Left lung (tissue), 4 donors: ENCODE measurements at regions not wholly inside any gene's neighbourhood (a gene's known extent, or its start where the extent isn't known, plus 50 kb on each side); places are given as distances from the start of the nearest gene placed in this dataset.

Source experiments
- ATAC-seq: fragments of 200-7000 bp; cut with Tn5 transposase; one replicate; pipeline ENCODE4 v1.9.1; 2020; ENCODE audit warnings: moderate library complexity
- DNase-seq, 4 donors: peaks; one replicate each; pipeline ENCODE4 v3.0.0-alpha.2; 2013 to 2020
- H3K27ac ChIP-seq, 2 donors: fragments of 200-600 bp; sonication (generic) in 1 of 2; one replicate each; pipeline versions ENCODE4 v1.5.0 to v1.8.0; 2020 to 2021
- H3K27me3 ChIP-seq, 2 donors: fragments of 200-600 bp; sonication (generic) in 1 of 2; one replicate each; pipeline versions ENCODE4 v1.5.0 to v1.8.0; 2020 to 2021
- H3K36me3 ChIP-seq, 2 donors: fragments of 200-600 bp; sonication (generic) in 1 of 2; one replicate each; pipeline versions ENCODE4 v1.5.0 to v1.8.0; 2020 to 2021
- H3K4me1 ChIP-seq, 2 donors: fragments of 200-600 bp; one replicate each; pipeline ENCODE4 v1.8.0; 2021
- H3K4me3 ChIP-seq, 2 donors: fragments of 200-600 bp; sonication (generic) in 1 of 2; one replicate each; pipeline versions ENCODE4 v1.5.0 to v1.8.0; 2020 to 2021; ENCODE audit warnings: mild to moderate bottlenecking in 1 of 2
- H3K9me3 ChIP-seq, 2 donors: fragments of 200-600 bp; sonication (generic) in 1 of 2; one replicate each; pipeline versions ENCODE4 v1.5.0 to v1.8.0; 2020 to 2021
- intact Hi-C, 2 donors: fragments of 100-400 bp; cut with DNase I; formaldehyde crosslinking; loops; one replicate each; pipeline versions ENCODE4 v1.11.2 to v1.14.2; 2022
- TF ChIP-seq, protein P1 (sequence below), 2 donors: fragments of 200-600 bp; sonication (generic) in 1 of 2; IDR thresholded peaks; one replicate each; pipeline versions ENCODE4 v1.5.0 to v1.8.0; 2021; ENCODE audit warnings: antibody characterized with exemption in 2 of 2
- donor health status: DM: no; HTN: yes; CAD: no.
- donor health status: DM: no; HTN: no; CAD: no.

DNA sequence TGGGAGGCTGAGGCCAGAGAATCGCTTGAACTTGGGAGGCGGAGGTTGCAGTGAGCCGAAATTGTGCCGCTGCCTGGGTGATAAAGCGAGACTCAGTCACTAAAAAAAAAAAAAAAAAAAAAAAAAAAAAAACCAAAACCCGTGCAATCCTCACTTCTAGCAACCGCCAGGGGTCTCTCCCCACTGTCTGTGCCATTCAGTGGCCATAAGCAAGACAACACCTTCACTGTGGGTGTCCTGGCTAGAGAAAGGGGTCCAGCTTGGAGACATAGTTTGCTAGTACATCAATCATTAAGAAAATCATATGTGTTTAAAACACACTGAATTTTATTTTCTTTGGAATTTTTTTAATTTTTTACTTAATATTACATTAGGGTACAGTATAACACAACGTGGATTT is 68.2 kb downstream of the RASL11A start:
- Histone ChIP-seq H3K27me3 (peaks cover 0 to 20% of the 10 kb centered on the region in 2 donors), H3K4me3 (no peak overlapping the region), H3K4me1 (no peaks in the 10 kb centered on the region), H3K27ac (no peak overlapping the region), H3K36me3 (no peaks in the 10 kb centered on the region), H3K9me3 (no peaks in the 10 kb centered on the region)
- DNase-seq (no peak), ATAC-seq (no peak)
- TF ChIP-seq, protein P1, sequence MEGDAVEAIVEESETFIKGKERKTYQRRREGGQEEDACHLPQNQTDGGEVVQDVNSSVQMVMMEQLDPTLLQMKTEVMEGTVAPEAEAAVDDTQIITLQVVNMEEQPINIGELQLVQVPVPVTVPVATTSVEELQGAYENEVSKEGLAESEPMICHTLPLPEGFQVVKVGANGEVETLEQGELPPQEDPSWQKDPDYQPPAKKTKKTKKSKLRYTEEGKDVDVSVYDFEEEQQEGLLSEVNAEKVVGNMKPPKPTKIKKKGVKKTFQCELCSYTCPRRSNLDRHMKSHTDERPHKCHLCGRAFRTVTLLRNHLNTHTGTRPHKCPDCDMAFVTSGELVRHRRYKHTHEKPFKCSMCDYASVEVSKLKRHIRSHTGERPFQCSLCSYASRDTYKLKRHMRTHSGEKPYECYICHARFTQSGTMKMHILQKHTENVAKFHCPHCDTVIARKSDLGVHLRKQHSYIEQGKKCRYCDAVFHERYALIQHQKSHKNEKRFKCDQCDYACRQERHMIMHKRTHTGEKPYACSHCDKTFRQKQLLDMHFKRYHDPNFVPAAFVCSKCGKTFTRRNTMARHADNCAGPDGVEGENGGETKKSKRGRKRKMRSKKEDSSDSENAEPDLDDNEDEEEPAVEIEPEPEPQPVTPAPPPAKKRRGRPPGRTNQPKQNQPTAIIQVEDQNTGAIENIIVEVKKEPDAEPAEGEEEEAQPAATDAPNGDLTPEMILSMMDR (IDR thresholded peaks at IDR 0.05), result no peak
- intact Hi-C loops, result no loop called here

DNA sequence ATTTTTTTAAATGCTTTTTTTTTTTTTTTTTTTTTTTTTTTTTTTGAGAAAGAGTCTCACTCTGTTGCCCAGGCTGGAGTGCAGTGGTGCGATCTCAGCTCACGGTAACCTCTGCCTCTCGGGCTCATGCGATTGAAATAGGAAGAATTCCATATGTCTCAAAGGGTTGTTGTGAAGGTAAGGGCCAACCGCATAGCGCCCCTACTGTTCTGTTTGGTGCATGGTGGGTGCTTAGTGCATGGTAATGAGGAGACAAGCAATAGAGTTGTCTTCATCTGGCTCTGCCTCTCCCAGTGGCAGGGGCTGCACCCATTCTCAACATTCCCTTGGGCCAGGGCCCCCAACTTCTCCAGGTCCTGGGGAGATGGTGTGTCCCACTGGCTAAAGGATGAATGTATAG is 68.7 kb downstream of the RASL11A start:
- H3K27me3 ChIP-seq, result peaks cover 0 to 23% of the 10 kb centered on the region in 2 donors
- H3K9me3 ChIP-seq, result no peaks in the 10 kb centered on the region
- H3K36me3 ChIP-seq, result no peaks in the 10 kb centered on the region
- H3K4me3 ChIP-seq, result no peak overlapping the region
- intact Hi-C loops, result no loop called here
- H3K27ac ChIP-seq, result no peak overlapping the region
- DNase-seq, result no peak
- ATAC-seq, result peak; percentile 58
- TF ChIP-seq, protein P1 (IDR thresholded peaks at IDR 0.05), result peak; percentile 28 to 34
- H3K4me1 ChIP-seq, result no peaks in the 10 kb centered on the region

DNA sequence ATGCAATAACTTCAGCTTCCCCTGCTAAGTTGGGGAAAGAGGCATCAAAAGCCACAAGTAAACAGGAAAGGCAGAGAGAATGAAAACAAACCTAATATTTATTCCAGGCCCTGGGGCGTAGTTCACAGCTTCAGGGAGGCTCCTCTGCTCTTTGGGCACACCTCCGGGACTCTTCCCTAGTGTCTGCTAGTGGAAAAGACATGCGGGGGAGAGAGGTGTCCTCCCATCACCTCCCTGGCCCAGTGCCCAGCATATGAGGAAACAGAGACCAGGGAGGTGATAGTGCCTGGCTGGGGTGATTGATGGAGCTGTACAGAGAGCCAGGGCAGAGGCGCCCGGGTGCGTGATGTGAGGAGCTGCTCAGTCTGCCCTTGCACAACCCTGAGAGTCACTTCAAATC is 71.0 kb downstream of the RASL11A start:
- DNase-seq (no peak), ATAC-seq (no peak)
- Histone ChIP-seq H3K9me3 (no peaks in the 10 kb centered on the region), H3K4me3 (no peak overlapping the region), H3K36me3 (no peaks in the 10 kb centered on the region), H3K27me3 (peaks cover 0 to 22% of the 10 kb centered on the region in 2 donors), H3K4me1 (no peaks in the 10 kb centered on the region), H3K27ac (no peak overlapping the region)
- intact Hi-C loops, result no loop called here
- TF ChIP-seq, protein P1 (IDR thresholded peaks at IDR 0.05), result no peak

DNA sequence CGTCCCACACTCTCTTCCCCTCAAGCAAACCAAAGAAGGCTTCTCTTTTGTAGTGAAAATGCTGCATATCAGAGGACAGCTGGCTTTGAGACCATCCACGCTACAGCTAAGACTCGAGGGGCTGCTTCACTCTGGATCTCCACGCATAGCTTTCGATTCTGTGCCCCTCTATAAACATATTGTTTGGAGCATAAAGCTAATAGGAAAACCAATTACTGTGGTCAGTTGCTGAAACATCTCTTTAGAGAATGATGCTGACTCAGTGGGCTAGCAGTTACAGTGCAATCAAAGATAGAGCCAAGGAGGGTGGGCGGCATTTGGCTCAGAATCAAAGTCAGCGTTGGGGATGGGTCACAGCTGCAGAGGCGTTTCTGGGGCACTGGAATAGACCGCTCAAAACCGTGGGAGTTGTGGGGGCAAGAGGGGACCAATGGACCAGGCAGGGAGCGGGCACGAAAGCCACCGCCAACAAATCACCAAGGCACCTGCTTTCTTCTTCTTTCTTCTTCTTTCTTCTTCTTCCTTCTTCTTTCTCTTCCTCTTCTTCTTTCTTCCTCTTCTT is 76.7 kb downstream of the RASL11A start:
- TF ChIP-seq, protein P1 (IDR thresholded peaks at IDR 0.05), result no peak
- no peak overlapping the region for H3K4me3 ChIP-seq
- no peaks in the 10 kb centered on the region for H3K36me3 ChIP-seq
- no peaks in the 10 kb centered on the region for H3K4me1 ChIP-seq
- intact Hi-C loops, result no loop called here
- ATAC-seq, result no peak
- DNase-seq, result no peak
- no peaks in the 10 kb centered on the region for H3K9me3 ChIP-seq
- H3K27ac ChIP-seq, result no peak overlapping the region
- peaks cover 0 to 20% of the 10 kb centered on the region in 2 donors for H3K27me3 ChIP-seq

DNA sequence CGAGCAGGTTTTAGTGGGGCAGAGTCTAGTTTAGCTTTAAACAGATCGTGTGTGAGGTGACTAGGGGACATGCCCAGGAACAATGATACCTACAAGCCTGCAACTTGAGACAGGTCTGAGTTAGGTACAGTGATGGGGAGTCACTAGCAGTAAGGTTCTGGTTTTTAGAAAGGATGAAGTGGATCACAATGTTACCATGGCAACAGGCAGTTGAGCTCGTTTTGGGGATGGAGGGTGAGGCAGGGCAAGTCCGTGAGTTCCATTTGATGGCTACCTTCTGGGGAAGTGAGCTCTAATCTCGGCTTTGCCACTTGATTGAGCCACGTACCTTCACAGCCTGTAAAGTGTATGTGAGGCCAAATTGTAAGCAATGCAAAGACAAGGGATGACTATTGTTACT is 76.0 kb upstream of the GTF3A start:
- intact Hi-C loops, result no loop called here
- Histone ChIP-seq H3K27ac (no peak overlapping the region), H3K4me3 (no peak overlapping the region), H3K27me3 (peaks cover 0 to 15% of the 10 kb centered on the region in 2 donors), H3K4me1 (no peaks in the 10 kb centered on the region), H3K36me3 (no peaks in the 10 kb centered on the region), H3K9me3 (no peaks in the 10 kb centered on the region)
- DNase-seq, result no peak
- TF ChIP-seq, protein P1 (IDR thresholded peaks at IDR 0.05), result no peak
- ATAC-seq, result no peak
